ENCODE measurements at regions not wholly inside any gene's neighbourhood (a gene's known extent, or its start where the extent isn't known, plus 50 kb on each side); places are given as distances from the start of the nearest gene placed in this dataset.

DNA sequence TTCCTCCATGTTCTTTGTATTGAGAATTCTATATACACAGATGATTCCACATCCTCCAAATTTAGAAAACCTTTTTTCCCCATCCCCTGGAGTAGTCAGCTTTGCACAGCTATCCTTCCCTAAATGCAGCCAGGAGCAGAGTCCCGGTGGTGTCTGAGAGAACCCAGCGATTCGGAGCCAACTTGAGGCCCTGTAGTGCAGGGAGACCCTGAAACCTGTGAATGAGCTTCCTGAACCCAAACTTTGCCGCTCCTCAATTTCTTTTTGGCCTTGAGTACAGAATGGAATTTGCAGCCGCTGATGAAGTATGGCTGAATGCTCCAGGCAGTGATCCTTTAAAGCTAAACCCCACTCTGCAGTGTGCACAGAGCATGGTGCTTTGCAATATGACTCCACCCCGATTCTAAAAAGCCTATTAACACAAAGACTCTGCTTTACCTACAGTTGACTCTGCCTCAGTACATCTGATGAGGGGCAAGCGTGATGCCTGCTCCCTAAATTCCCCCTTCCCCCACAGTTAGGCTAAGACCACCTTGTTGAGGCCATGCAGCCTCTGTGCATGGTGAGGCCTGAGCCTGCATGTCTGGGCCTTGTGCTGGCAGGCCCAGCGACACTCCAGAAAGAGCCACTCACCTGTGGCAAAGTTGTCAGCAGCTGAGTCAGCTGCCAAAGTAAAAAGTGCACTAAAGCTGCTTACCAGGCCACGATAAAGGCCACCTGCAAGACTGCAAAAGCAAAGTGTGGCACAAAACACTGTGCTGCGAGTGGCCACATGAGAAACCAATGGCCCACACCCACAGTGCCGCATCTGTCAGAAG lies 82.1 kb downstream of the PLEKHG1 start:
- TF ChIP-seq CREB1 (CRISPR knock-in tag; IDR thresholded peaks at IDR 0.05; ENCODE audit: low read depth), result no peak
- no peak for TF ChIP-seq EZH2 (IDR thresholded peaks at IDR 0.05; ENCODE audit: low read depth, unreplicated experiment)
- TF ChIP-seq, protein P1, sequence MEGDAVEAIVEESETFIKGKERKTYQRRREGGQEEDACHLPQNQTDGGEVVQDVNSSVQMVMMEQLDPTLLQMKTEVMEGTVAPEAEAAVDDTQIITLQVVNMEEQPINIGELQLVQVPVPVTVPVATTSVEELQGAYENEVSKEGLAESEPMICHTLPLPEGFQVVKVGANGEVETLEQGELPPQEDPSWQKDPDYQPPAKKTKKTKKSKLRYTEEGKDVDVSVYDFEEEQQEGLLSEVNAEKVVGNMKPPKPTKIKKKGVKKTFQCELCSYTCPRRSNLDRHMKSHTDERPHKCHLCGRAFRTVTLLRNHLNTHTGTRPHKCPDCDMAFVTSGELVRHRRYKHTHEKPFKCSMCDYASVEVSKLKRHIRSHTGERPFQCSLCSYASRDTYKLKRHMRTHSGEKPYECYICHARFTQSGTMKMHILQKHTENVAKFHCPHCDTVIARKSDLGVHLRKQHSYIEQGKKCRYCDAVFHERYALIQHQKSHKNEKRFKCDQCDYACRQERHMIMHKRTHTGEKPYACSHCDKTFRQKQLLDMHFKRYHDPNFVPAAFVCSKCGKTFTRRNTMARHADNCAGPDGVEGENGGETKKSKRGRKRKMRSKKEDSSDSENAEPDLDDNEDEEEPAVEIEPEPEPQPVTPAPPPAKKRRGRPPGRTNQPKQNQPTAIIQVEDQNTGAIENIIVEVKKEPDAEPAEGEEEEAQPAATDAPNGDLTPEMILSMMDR (conservative IDR thresholded peaks at IDR 0.05; ENCODE audit: low read depth in 2 of 2), result no peak
- no peak for TF ChIP-seq POLR2AphosphoS5 (IDR thresholded peaks at IDR 0.05; ENCODE audit: low read depth)
- TF ChIP-seq, protein P2, sequence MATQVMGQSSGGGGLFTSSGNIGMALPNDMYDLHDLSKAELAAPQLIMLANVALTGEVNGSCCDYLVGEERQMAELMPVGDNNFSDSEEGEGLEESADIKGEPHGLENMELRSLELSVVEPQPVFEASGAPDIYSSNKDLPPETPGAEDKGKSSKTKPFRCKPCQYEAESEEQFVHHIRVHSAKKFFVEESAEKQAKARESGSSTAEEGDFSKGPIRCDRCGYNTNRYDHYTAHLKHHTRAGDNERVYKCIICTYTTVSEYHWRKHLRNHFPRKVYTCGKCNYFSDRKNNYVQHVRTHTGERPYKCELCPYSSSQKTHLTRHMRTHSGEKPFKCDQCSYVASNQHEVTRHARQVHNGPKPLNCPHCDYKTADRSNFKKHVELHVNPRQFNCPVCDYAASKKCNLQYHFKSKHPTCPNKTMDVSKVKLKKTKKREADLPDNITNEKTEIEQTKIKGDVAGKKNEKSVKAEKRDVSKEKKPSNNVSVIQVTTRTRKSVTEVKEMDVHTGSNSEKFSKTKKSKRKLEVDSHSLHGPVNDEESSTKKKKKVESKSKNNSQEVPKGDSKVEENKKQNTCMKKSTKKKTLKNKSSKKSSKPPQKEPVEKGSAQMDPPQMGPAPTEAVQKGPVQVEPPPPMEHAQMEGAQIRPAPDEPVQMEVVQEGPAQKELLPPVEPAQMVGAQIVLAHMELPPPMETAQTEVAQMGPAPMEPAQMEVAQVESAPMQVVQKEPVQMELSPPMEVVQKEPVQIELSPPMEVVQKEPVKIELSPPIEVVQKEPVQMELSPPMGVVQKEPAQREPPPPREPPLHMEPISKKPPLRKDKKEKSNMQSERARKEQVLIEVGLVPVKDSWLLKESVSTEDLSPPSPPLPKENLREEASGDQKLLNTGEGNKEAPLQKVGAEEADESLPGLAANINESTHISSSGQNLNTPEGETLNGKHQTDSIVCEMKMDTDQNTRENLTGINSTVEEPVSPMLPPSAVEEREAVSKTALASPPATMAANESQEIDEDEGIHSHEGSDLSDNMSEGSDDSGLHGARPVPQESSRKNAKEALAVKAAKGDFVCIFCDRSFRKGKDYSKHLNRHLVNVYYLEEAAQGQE (IDR thresholded peaks at IDR 0.05; ENCODE audit: unreplicated experiment), result no peak
- TF ChIP-seq EZH2phosphoT487 (IDR thresholded peaks at IDR 0.05; ENCODE audit: unreplicated experiment), result no peak
- TF ChIP-seq ZNF462 (CRISPR knock-in tag; IDR thresholded peaks at IDR 0.05), result no peak
